Body of pancreas (tissue), 4 donors: ENCODE measurements at regions not wholly inside any gene's neighbourhood (a gene's known extent, or its start where the extent isn't known, plus 50 kb on each side); places are given as distances from the start of the nearest gene placed in this dataset.

Experiments
- ATAC-seq: fragments of 150-250 bp; one replicate; pipeline ENCODE4 v1.9.1; 2016
- DNase-seq, 4 donors: peaks; one replicate each; pipeline ENCODE4 v3.0.0-alpha.2; 2019
- H3K27ac ChIP-seq, 4 donors: fragments of 200-600 bp; sonication (generic); 1 replicate in 3 of 4; 2 replicates in 1 of 4; pipeline versions ENCODE4 v1.5.1 to v1.6.1; 2016 to 2019; ENCODE audit warnings: mild to moderate bottlenecking in 1 of 4, mixed read lengths in 1 of 4, moderate library complexity in 1 of 4
- H3K27me3 ChIP-seq, 2 donors: fragments of 200-600 bp; sonication (generic); one replicate each; pipeline ENCODE4 v1.6.0; 2016; ENCODE audit warnings: mild to moderate bottlenecking in 1 of 2
- H3K36me3 ChIP-seq, 2 donors: fragments of 200-600 bp; sonication (generic); replicated peaks in 1 of 2; 2 replicates each; pipeline ENCODE4 v1.5.1; 2016; ENCODE audit warnings: low read depth in 2 of 2; ENCODE audit not compliant: insufficient read depth in 1 of 2
- H3K4me1 ChIP-seq: fragments of 200-600 bp; sonication (generic); one replicate; pipeline ENCODE4 v1.6.0; 2016
- H3K4me3 ChIP-seq, 2 donors: fragments of 200-600 bp; sonication (generic); 1 replicate in 1 of 2; 2 replicates in 1 of 2; pipeline ENCODE4 v1.5.1; 2016 to 2019
- H3K9me3 ChIP-seq, 3 donors: fragments of 200-600 bp; sonication (generic); 1 replicate in 2 of 3; 2 replicates in 1 of 3; pipeline ENCODE4 v1.5.1; 2016
- CTCF ChIP-seq, 7 experiments: fragments of 450-650 bp in 4 of 7; fragments of 200-600 bp in 3 of 7; sonication (generic) in 3 of 7; IDR thresholded peaks; one replicate each; pipeline ENCODE4 v1.5.1; 2016 to 2019; ENCODE audit warnings: antibody characterized with exemption in 7 of 7
- POLR2A ChIP-seq, 3 donors: fragments of 450-650 bp; IDR thresholded peaks; one replicate each; pipeline ENCODE4 v1.6.1; 2016; ENCODE audit warnings: antibody characterized with exemption in 3 of 3, mild to moderate bottlenecking in 2 of 3
- WGBS, 2 donors: methylation state at CpG; one replicate each; pipeline ENCODE4 v1.1.5; 2017; 5-methylcytosine and 5-hydroxymethylcytosine counted together
- intact Hi-C: fragments of 100-400 bp; cut with DNase I; formaldehyde crosslinking; loops from one replicate; pipeline ENCODE4 v1.15.1; 2023

DNA sequence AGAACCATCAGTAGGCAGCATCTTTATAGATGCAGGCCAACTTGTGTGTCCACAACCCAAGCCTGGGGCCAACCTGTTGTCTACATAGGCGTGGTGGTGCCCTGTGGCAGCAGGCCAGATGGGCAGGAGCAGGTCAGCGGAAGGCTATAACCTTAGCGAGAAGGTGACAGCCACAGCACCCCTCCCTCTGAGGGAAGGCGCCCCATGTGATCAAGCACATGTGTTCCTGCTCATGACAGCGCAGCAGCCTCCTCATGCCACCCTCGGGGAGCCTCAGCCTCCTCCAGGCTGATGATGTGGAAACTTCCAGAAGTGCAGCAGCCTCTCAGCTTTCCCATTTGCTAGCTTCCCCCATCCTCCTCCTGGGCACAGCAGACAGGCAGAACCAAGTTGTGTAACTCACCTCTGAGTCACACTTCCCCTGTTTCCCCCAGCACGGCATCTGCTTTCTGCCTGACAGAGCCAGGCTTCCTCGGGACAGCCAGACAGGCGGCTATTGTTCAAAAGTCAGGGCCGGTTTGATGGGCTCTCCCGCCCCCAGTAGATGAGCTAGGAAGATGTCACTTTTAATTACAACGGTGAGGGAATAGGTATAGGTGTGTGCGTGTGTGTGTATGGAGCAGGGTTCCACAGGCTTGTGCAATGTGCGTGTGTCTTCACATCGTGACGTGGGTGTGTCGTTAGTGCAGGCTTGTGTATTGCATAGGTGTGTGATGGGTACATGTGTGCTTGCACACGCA, 312.0 kb upstream of the ZMIZ1 start:
- H3K27me3 ChIP-seq = no peaks in the 10 kb centered on the region
- no peak overlapping the region for H3K4me3 ChIP-seq
- no peaks in the 10 kb centered on the region for H3K9me3 ChIP-seq
- H3K4me1 ChIP-seq = peaks cover 16% of the 10 kb centered on the region
- ATAC-seq (peak; percentile 84), DNase-seq (peak; percentile 33 to 84 (median 63))
- intact Hi-C loops = no loop called here
- TF ChIP-seq CTCF (IDR thresholded peaks at IDR 0.05) = no peak
- TF ChIP-seq POLR2A (IDR thresholded peaks at IDR 0.05) = no peak
- no peaks in the 10 kb centered on the region for H3K36me3 ChIP-seq
- peak overlapping the region in 2 of 4 donors; percentile 14 to 38 for H3K27ac ChIP-seq
- WGBS, 2 donors = 57 to 65% methylated on average over 18 of the region's 18 CpGs

DNA sequence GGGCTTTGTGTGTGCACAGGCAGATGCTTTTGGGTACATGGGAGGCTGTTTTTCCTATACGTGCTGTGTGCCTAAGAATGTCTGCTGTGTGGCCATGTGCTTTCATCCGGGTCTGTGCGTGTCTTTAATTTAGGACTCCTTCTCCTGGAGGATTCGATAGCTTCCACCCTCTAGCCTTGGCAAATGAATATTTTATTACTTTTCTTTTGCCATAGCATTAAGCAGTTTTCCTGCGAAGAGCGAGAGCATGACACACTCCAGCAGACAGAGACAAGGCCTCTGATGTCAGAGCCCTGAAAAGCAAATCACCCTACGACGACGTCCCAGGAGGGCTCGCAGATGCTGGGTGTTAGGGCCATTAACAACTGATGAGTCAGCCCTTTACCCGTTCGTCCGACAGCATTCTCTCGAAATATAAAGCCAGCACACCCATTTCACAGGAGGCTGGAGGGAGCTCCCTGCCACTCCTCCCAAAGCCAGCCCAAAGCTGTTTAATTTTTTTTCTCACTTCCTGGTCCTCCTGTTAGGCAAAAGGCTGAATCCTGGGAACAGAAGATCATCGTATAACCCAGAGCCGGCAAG, 311.3 kb upstream of the ZMIZ1 start:
- Histone ChIP-seq H3K9me3 (no peaks in the 10 kb centered on the region), H3K36me3 (no peaks in the 10 kb centered on the region), H3K27ac (peak overlapping the region in 2 of 4 donors; percentile 14 to 38), H3K4me3 (no peak overlapping the region), H3K27me3 (no peaks in the 10 kb centered on the region), H3K4me1 (peaks cover 16% of the 10 kb centered on the region)
- intact Hi-C loops = no loop called here
- 85 to 88% methylated on average over 16 of the region's 16 CpGs for WGBS, 2 donors
- no peak for TF ChIP-seq POLR2A (IDR thresholded peaks at IDR 0.05)
- ATAC-seq (no peak), DNase-seq (no peak)

GRCh38 chr10:78758176-78758575, 310.6 kb upstream of the ZMIZ1 start:
- intact Hi-C loops = no loop called here
- no peaks in the 10 kb centered on the region for H3K36me3 ChIP-seq
- H3K27ac ChIP-seq = no peak overlapping the region
- WGBS, 2 donors = 88 to 93% methylated on average over 3 to 6 of the region's 6 CpGs
- peaks cover 16% of the 10 kb centered on the region for H3K4me1 ChIP-seq
- no peaks in the 10 kb centered on the region for H3K27me3 ChIP-seq
- H3K9me3 ChIP-seq = no peaks in the 10 kb centered on the region
- ATAC-seq = no peak
- H3K4me3 ChIP-seq = no peak overlapping the region
- no peak for DNase-seq
- TF ChIP-seq POLR2A (IDR thresholded peaks at IDR 0.05) = no peak
- no peak for TF ChIP-seq CTCF (IDR thresholded peaks at IDR 0.05)

DNA sequence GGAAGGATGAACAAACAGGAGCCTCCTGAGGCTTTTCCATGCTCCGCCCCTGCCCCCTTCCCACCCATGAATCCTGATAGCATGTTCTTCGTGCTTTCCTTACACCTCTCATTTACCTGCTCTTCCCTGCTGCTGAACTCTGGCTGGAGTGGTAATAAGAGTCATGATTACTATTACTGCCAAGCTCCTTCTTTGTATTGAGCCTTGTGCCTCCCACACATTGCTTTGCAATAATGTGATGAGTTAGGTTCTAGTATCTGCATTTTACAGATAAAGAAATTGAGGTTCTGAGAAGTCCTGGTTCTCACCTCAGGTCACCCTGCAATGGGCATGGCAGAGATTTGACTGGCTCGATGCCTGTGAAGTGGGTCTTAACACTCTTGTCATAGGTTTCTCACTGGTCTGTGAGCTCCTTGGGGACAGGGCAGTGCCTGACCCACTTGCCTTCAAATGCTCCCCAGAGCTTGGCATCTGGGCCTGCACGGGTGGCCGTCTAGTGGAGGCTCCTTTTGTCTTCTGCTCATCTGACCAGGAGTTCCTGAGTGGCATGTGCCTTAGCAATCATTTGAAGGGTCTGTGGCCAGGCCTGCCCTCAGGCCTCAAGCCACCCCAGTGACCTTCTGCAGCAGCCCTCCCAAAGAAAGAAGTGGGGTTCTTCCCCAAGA, 309.2 kb upstream of the ZMIZ1 start:
- H3K27me3 ChIP-seq = no peaks in the 10 kb centered on the region
- WGBS, 2 donors = 90 to 91% methylated on average over 5 of the region's 5 CpGs
- H3K4me1 ChIP-seq = peaks cover 16% of the 10 kb centered on the region
- H3K36me3 ChIP-seq = no peaks in the 10 kb centered on the region
- intact Hi-C loops = no loop called here
- TF ChIP-seq CTCF (IDR thresholded peaks at IDR 0.05) (no peak), POLR2A (IDR thresholded peaks at IDR 0.05) (no peak)
- H3K9me3 ChIP-seq = no peaks in the 10 kb centered on the region
- H3K4me3 ChIP-seq = no peak overlapping the region
- ATAC-seq (no peak), DNase-seq (no peak)
- no peak overlapping the region for H3K27ac ChIP-seq

DNA sequence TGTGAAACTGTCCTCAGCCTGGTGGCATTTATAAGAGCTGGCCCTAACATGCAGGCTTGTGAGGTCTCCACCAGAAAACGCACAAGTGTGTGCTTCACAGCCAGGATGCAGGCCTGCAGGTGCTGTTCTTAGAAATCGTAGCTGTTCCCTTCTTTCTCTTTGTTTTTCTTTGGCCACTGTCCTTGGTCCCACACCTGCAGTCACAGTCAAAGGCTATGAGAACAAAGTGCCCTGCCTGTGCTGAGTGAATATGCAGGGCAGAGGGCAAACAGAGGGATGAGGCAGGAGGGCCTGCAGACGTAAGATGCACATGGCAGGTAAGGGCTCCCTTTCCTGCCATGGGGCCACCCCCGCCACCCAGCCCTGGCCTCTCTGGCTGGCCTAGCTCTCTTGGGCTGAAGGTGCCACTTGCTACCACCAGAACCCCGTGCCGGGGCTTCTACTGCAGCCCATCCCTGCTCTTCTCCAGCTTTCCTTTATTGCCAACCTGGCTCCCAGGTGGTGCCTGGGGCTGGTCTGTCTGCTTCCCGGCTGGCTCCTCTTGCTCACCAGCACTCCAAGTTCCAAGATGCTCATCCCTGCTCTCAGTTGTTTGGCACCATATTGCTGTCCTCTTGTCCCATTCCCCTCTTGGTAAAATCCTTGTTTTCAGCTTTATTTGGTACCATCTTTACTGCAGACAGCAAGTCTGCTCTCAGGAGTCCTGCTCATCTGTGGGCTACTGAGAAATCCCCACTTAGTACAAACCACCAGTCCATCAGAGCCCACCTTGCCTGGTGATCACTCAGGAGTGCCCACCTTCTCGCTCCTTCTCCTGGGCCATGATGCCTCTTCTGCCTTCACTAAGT, 308.1 kb upstream of the ZMIZ1 start:
- WGBS, 2 donors = 92 to 94% methylated on average over 8 of the region's 8 CpGs
- Histone ChIP-seq H3K9me3 (no peaks in the 10 kb centered on the region), H3K4me1 (peaks cover 16% of the 10 kb centered on the region), H3K27ac (no peak overlapping the region), H3K4me3 (no peak overlapping the region), H3K36me3 (no peaks in the 10 kb centered on the region), H3K27me3 (no peaks in the 10 kb centered on the region)
- TF ChIP-seq POLR2A (IDR thresholded peaks at IDR 0.05) = no peak
- TF ChIP-seq CTCF (IDR thresholded peaks at IDR 0.05) = no peak
- intact Hi-C loops = no loop called here
- DNase-seq = no peak
- no peak for ATAC-seq
